ENCODE measurements at regions not wholly inside any gene's neighbourhood (a gene's known extent, or its start where the extent isn't known, plus 50 kb on each side); places are given as distances from the start of the nearest gene placed in this dataset.

GRCh38 chr2:12970861-12971260 is 254.1 kb downstream of the TRIB2 start:
- Mint-ChIP-seq H3K27me3 (no peaks in the 10 kb centered on the region), H3K9me3 (no peaks in the 10 kb centered on the region), H3K36me3 (ENCODE audit: low read depth) (no peaks in the 10 kb centered on the region), H3K4me1 (no peaks in the 10 kb centered on the region), H3K27ac (no peak overlapping the region), H3K4me3 (no peak overlapping the region)
- ATAC-seq (replicated peaks), result no peak

GRCh38 chr2:12971581-12972365 is 255.0 kb downstream of the TRIB2 start:
- Mint-ChIP-seq H3K9me3 (no peaks in the 10 kb centered on the region), H3K36me3 (ENCODE audit: low read depth) (no peaks in the 10 kb centered on the region), H3K27ac (no peak overlapping the region), H3K27me3 (no peaks in the 10 kb centered on the region), H3K4me3 (no peak overlapping the region), H3K4me1 (no peaks in the 10 kb centered on the region)
- ATAC-seq (replicated peaks), result no peak

DNA sequence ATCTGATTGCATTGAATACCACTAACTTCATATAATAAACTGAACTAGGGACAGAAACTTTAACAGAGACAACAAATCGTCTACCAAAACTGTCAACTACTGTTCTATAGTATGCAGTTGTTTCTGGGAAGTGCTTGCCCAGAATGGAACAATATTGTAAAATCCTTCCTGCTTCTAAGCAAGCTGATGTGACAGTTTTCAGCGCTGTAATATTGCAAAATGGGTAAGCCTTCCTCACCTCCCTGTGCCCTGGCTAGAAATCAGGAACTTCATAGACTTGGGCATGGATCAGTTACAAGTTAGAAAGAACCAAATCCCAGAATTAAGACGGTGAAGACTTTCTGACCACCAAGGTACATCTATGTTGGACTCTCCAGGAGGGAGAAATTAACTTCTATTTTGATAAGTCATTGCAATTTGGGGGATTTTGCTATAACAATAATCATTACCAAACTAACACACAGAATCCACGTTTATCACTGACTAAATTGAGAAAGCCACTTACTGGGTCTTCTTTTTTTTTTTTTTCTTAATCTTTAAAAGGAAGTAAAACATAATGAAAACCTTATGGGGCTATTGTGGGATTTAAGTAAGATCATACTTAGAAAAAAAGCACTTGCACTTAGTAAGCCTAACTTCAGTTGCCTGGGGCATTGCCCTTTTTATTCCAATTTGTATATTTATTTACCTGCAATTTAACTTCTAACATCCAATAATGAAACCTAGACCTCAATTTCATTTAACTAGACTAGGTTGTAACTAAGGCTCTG is 261.5 kb downstream of the TRIB2 start:
- H3K4me3 Mint-ChIP-seq, result no peak overlapping the region
- H3K27me3 Mint-ChIP-seq, result peaks cover 8% of the 10 kb centered on the region
- H3K9me3 Mint-ChIP-seq, result no peaks in the 10 kb centered on the region
- ATAC-seq (replicated peaks), result no peak
- H3K36me3 Mint-ChIP-seq (ENCODE audit: low read depth), result no peaks in the 10 kb centered on the region
- no peak overlapping the region for H3K27ac Mint-ChIP-seq
- no peaks in the 10 kb centered on the region for H3K4me1 Mint-ChIP-seq

GRCh38 chr2:12979066-12979465 is 262.3 kb downstream of the TRIB2 start:
- no peaks in the 10 kb centered on the region for H3K4me1 Mint-ChIP-seq
- no peaks in the 10 kb centered on the region for H3K9me3 Mint-ChIP-seq
- no peak for ATAC-seq (replicated peaks)
- no peaks in the 10 kb centered on the region for H3K36me3 Mint-ChIP-seq (ENCODE audit: low read depth)
- H3K4me3 Mint-ChIP-seq, result no peak overlapping the region
- peaks cover 8% of the 10 kb centered on the region for H3K27me3 Mint-ChIP-seq
- H3K27ac Mint-ChIP-seq, result no peak overlapping the region

DNA sequence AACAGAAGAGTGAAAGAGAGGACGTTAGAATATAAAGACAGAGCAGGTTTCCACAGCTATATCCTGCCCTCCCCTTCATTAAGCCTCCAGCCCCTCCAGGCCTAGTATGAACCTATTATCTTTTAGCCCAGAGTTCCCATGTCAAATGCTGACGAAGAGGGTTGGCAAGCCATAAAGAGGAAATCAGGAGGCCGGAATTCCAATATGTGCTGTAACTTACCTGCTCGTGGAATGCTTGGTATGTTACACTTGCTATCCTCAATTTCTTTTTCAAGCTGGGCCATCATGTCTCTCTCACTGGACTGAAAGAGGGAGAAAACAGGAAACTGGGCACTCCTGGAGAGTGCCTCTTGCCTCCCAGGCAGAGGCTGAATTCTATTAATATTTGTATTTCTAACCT is 264.1 kb downstream of the TRIB2 start:
- Mint-ChIP-seq H3K27ac (no peak overlapping the region), H3K9me3 (no peaks in the 10 kb centered on the region), H3K4me1 (no peaks in the 10 kb centered on the region), H3K4me3 (no peak overlapping the region), H3K36me3 (ENCODE audit: low read depth) (no peaks in the 10 kb centered on the region), H3K27me3 (peaks cover 8% of the 10 kb centered on the region)
- ATAC-seq (replicated peaks), result no peak

- no peak overlapping the region for H3K27ac Mint-ChIP-seq
- peaks cover 8% of the 10 kb centered on the region for H3K27me3 Mint-ChIP-seq
- H3K9me3 Mint-ChIP-seq, result no peaks in the 10 kb centered on the region
- ATAC-seq (replicated peaks), result no peak
- no peaks in the 10 kb centered on the region for H3K4me1 Mint-ChIP-seq
- H3K36me3 Mint-ChIP-seq (ENCODE audit: low read depth), result no peaks in the 10 kb centered on the region
- no peak overlapping the region for H3K4me3 Mint-ChIP-seq
Observed at GRCh38 chr2:12982149-12982584, 265.4 kb downstream of the TRIB2 start.

DNA sequence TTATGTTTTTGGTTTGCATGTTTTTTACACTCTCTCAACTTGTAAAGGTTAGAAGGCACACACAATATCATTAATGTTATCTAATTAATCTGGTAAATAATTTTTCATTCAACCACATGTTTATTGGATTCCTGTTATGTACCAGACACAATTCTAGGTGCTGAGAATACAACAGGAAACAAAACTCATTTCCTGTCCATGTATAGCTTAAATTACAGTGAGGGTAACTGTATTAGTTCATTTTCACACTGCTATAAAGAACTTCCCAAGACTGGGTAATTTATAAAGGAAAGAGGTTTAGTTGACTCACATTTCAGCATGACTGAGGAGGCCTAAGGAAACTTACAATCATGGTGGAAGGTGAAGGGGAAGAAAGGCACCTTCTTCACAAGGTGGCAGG is 270.5 kb downstream of the TRIB2 start:
- H3K27me3 Mint-ChIP-seq, result no peaks in the 10 kb centered on the region
- H3K9me3 Mint-ChIP-seq, result no peaks in the 10 kb centered on the region
- no peak overlapping the region for H3K4me3 Mint-ChIP-seq
- ATAC-seq (replicated peaks), result no peak
- H3K36me3 Mint-ChIP-seq (ENCODE audit: low read depth), result no peaks in the 10 kb centered on the region
- no peaks in the 10 kb centered on the region for H3K4me1 Mint-ChIP-seq
- H3K27ac Mint-ChIP-seq, result no peak overlapping the region

DNA sequence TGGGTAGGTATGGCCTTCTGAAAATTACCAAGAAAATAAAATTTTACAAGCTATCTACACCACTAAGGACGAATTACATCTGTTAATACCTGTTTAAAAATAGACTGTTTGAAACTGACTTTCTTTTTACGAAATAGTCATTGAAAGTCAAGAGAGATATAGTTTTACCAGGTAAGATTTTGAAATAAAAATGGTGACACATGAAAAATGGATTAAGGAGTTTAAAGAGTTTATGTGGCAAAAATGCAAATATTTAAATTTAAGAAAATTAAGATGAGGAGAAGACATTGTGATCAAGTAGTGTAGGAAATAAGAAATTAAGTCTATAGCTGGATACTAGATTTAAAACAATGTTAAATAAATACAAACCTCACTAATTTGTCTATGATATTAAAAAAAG is 271.5 kb downstream of the TRIB2 start:
- Mint-ChIP-seq H3K9me3 (no peaks in the 10 kb centered on the region), H3K4me3 (no peak overlapping the region), H3K4me1 (no peaks in the 10 kb centered on the region), H3K36me3 (ENCODE audit: low read depth) (no peaks in the 10 kb centered on the region), H3K27ac (no peak overlapping the region), H3K27me3 (no peaks in the 10 kb centered on the region)
- no peak for ATAC-seq (replicated peaks)

DNA sequence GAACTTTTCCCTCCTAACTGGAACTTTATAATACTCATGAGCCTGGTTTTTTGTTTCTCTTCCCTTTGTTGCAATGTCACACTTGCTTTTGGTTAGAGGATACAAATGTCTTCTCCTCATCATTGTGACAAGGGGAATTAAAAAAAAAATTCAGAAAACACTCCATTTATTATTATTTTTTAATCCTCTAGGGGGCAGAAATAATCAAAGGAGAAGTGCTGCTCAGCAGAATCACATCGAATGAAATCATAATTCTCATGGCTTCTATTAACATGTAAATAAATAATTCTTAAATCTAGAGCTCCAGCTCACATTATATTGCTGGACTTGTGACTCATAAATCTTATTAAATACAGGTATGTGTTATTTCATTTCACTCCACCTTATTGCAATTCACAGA is 273.8 kb downstream of the TRIB2 start:
- H3K27me3 Mint-ChIP-seq, result no peaks in the 10 kb centered on the region

DNA sequence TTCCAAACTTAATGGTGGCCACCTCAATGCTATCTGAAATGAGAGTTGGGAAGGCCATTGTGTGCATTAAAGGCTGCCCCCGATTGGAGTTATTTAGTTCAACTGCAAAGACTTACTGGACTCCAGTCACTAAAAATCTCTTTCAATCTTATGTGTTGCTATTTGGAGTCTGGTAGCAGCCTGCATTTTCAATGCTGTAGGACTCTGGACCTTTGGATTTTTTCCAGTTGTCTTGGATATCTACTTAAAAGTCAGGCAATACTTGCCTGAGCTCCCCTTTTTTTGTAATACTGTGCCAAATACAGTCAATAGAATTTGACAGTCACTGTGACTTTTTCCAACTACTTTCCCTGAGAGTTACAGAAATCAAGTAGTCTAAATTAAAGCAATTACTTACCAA is 281.9 kb downstream of the TRIB2 start:
- Mint-ChIP-seq H3K9me3 (no peaks in the 10 kb centered on the region), H3K4me3 (no peak overlapping the region), H3K27me3 (no peaks in the 10 kb centered on the region), H3K27ac (no peak overlapping the region), H3K36me3 (ENCODE audit: low read depth) (no peaks in the 10 kb centered on the region), H3K4me1 (no peaks in the 10 kb centered on the region)
- ATAC-seq (replicated peaks), result no peak

More for the DNA sequence above, 273.8 kb downstream of the TRIB2 start:
- Mint-ChIP-seq H3K36me3 (ENCODE audit: low read depth) (no peaks in the 10 kb centered on the region), H3K4me3 (no peak overlapping the region), H3K4me1 (no peaks in the 10 kb centered on the region), H3K27ac (no peak overlapping the region), H3K9me3 (no peaks in the 10 kb centered on the region)
- no peak for ATAC-seq (replicated peaks)

DNA sequence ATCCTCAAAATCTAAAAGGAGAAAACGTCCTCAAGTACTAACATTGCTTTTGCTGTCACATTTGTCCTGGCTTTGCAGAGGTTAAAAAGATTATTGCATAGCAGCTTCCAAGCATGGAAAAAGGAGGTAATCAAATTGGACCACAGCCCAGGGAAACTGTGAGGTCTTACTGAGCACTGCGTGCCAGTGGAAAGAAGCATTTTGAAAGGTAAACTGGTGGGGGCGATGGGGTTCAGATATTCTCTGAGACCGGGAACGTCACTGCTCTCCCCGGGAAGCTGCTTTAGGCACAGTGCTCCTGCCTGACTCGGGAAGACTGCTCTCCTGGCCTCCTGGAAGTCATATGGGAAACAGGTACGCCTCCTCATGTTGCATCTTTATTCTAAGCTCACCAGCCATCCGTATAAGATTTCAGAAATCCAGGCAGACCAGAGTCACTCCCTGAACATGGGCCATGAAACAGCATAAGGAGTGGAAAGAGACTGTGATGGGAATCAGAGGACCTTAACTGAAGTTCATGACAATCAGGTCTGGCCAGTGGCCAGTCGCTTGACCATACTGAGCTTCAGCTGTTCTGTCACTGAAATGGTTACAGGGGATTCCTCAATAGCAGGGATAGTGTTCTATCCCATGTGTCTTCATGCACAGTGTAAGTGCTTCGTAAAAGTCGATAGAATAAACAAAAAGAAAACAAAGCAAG is 284.1 kb downstream of the TRIB2 start:
- no peaks in the 10 kb centered on the region for H3K9me3 Mint-ChIP-seq
- no peaks in the 10 kb centered on the region for H3K4me1 Mint-ChIP-seq
- no peaks in the 10 kb centered on the region for H3K36me3 Mint-ChIP-seq (ENCODE audit: low read depth)
- no peaks in the 10 kb centered on the region for H3K27me3 Mint-ChIP-seq
- ATAC-seq (replicated peaks), result no peak
- no peak overlapping the region for H3K4me3 Mint-ChIP-seq
- no peak overlapping the region for H3K27ac Mint-ChIP-seq

DNA sequence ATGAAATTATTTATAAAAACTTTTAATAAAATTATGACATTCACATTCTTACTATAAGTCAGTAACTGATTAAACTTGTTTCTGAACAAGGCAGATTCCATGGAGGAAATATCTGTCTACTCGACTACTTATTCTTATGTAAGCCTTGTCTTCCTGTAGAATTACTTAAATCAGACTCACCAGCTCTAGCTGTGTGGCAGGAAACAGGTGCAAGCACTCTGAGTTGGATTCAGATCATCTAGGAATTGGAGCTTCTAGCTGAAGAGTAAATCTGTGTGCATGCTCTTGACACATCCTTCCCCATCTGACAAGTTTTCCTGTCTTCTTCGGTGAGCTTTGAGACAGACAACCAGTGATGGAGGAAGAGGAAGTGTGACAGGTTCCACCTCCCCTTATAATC is 284.7 kb downstream of the TRIB2 start:
- no peaks in the 10 kb centered on the region for H3K9me3 Mint-ChIP-seq
- H3K4me3 Mint-ChIP-seq, result no peak overlapping the region
- no peaks in the 10 kb centered on the region for H3K4me1 Mint-ChIP-seq
- no peaks in the 10 kb centered on the region for H3K36me3 Mint-ChIP-seq (ENCODE audit: low read depth)
- H3K27me3 Mint-ChIP-seq, result no peaks in the 10 kb centered on the region
- no peak for ATAC-seq (replicated peaks)
- no peak overlapping the region for H3K27ac Mint-ChIP-seq

DNA sequence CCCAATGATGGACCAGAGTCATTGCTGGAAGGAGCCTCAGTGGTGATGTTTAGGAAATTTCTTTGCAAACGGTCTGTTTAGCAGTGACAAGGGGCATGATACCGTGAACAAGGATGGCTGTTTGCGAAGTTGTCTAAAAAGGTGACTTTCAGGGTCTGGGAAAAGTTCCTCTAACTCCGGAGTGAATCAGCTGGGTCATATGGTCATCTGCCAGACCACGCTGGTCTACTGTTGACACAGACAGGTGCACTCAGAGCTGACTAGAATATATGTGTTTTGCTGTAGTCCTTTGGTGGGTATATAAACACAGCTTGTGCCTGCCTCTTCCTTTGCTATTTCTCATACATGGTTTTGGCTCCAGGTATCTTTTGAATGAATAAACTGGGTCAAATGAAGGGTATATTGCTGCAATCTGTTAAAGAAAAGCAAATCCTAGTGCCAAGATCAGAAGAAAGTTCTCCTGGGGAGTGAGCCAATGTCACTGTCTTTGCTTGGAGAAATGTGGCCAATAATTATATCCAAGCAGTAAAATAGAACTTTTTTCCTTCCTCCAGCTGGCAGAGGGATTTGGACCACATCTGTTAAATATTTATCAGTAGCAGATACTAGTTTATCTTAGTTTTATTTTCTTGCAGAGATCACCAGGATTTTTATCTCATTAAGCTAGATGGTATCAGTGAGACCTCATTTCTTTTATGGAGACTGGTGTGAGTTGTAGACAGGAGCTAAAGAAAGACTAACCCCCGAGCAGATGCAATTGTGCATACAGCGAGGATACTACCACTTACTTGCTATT is 286.0 kb downstream of the TRIB2 start:
- Mint-ChIP-seq H3K4me1 (no peaks in the 10 kb centered on the region), H3K27me3 (peaks cover 3% of the 10 kb centered on the region), H3K9me3 (no peaks in the 10 kb centered on the region), H3K4me3 (no peak overlapping the region), H3K27ac (no peak overlapping the region), H3K36me3 (ENCODE audit: low read depth) (no peaks in the 10 kb centered on the region)
- no peak for ATAC-seq (replicated peaks)

- ATAC-seq (replicated peaks), result no peak
- H3K27ac Mint-ChIP-seq, result no peak overlapping the region
- no peak overlapping the region for H3K4me3 Mint-ChIP-seq
- H3K4me1 Mint-ChIP-seq, result no peaks in the 10 kb centered on the region
- H3K36me3 Mint-ChIP-seq (ENCODE audit: low read depth), result no peaks in the 10 kb centered on the region
- peaks cover 3% of the 10 kb centered on the region for H3K27me3 Mint-ChIP-seq
- H3K9me3 Mint-ChIP-seq, result no peaks in the 10 kb centered on the region
Observed at GRCh38 chr2:13003500-13003899, 286.8 kb downstream of the TRIB2 start.

Measured in activated T-helper 17 cell treated with anti-CD3 and anti-CD28 coated beads, Interleukin-2, amount 50 U/mL, for 72 hours (primary cell).